NCI-H69 (cell line): ENCODE measurements at regions not wholly inside any gene's neighbourhood (a gene's known extent, or its start where the extent isn't known, plus 50 kb on each side); places are given as distances from the start of the nearest gene placed in this dataset.
A peak's percentile ranks its signal among the peaks of the same experiment; 100 is the strongest.
"Not testable (repeated sequence)": the region's sequence is repeated elsewhere in the genome, so short reads cannot be mapped to it uniquely, and the experiment has no call there.

Experiments
- DNase-seq: peaks from one replicate; lab custom pipeline; 2025; lab: John Stamatoyannopoulos, UW

GRCh38 chr1:8144323-8144722, 118.2 kb upstream of the ERRFI1 start:
- DNase-seq, result no peak

GRCh38 chr1:8142955-8143629, 117.0 kb upstream of the ERRFI1 start:
- peak; percentile 33 for DNase-seq

- DNase-seq, result no peak
These were observed 113.8 kb upstream of the ERRFI1 start for GRCh38 chr1:8139941-8140340.

GRCh38 chr1:8139383-8139782, 113.3 kb upstream of the ERRFI1 start:
- no peak for DNase-seq

- DNase-seq, result no peak
These were observed 112.6 kb upstream of the ERRFI1 start for GRCh38 chr1:8138673-8139072.

- DNase-seq, result no peak
These were observed 111.6 kb upstream of the ERRFI1 start for GRCh38 chr1:8137481-8138244.

- DNase-seq, result no peak
These were observed 110.7 kb upstream of the ERRFI1 start for GRCh38 chr1:8136766-8137165.

GRCh38 chr1:8135250-8135649, 109.1 kb upstream of the ERRFI1 start:
- no peak for DNase-seq

GRCh38 chr1:8134546-8135235, 108.6 kb upstream of the ERRFI1 start:
- DNase-seq, result no peak

- no peak for DNase-seq
These were observed 107.7 kb upstream of the ERRFI1 start for GRCh38 chr1:8133657-8134430.

GRCh38 chr1:8133190-8133589, 107.1 kb upstream of the ERRFI1 start:
- DNase-seq, result no peak

GRCh38 chr1:8127171-8127641, 101.1 kb upstream of the ERRFI1 start:
- no peak for DNase-seq

- no peak for DNase-seq
These were observed 96.6 kb upstream of the ERRFI1 start for GRCh38 chr1:8122477-8123407.

GRCh38 chr1:8122160-8122476, 96.0 kb upstream of the ERRFI1 start:
- no peak for DNase-seq

- peak; percentile 12 for DNase-seq
These were observed 95.4 kb upstream of the ERRFI1 start for GRCh38 chr1:8121261-8122159.

- DNase-seq, result peak; percentile 12
These were observed 94.7 kb upstream of the ERRFI1 start for GRCh38 chr1:8120693-8121260.

GRCh38 chr1:8118736-8119135, 92.6 kb upstream of the ERRFI1 start:
- not testable (repeated sequence) for DNase-seq

- DNase-seq, result no peak
These were observed 91.9 kb upstream of the ERRFI1 start for GRCh38 chr1:8118031-8118451.

- peak; percentile 3 for DNase-seq
These were observed 90.8 kb upstream of the ERRFI1 start for GRCh38 chr1:8116894-8117264.

GRCh38 chr1:8115769-8116167, 89.7 kb upstream of the ERRFI1 start:
- no peak for DNase-seq
